ENCODE measurements at regions not wholly inside any gene's neighbourhood (a gene's known extent, or its start where the extent isn't known, plus 50 kb on each side); places are given as distances from the start of the nearest gene placed in this dataset.

- TF ChIP-seq, protein P1, sequence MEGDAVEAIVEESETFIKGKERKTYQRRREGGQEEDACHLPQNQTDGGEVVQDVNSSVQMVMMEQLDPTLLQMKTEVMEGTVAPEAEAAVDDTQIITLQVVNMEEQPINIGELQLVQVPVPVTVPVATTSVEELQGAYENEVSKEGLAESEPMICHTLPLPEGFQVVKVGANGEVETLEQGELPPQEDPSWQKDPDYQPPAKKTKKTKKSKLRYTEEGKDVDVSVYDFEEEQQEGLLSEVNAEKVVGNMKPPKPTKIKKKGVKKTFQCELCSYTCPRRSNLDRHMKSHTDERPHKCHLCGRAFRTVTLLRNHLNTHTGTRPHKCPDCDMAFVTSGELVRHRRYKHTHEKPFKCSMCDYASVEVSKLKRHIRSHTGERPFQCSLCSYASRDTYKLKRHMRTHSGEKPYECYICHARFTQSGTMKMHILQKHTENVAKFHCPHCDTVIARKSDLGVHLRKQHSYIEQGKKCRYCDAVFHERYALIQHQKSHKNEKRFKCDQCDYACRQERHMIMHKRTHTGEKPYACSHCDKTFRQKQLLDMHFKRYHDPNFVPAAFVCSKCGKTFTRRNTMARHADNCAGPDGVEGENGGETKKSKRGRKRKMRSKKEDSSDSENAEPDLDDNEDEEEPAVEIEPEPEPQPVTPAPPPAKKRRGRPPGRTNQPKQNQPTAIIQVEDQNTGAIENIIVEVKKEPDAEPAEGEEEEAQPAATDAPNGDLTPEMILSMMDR (IDR thresholded peaks at IDR 0.05) = no peak
- no peak for TF ChIP-seq POLR2A (IDR thresholded peaks at IDR 0.05)
These were observed 101.3 kb downstream of the TMEM121 start for GRCh38 chr14:105627701-105628100.

Measured in heart left ventricle (tissue), 13 donors.